Stimulated activated effector memory CD8-positive, alpha-beta T cell treated with anti-CD3 and anti-CD28 coated beads, Interleukin-12 subunit alpha, Interleukin-12 subunit beta, amount 100 ng/mL, for 72 hours (primary cell): ENCODE measurements at regions not wholly inside any gene's neighbourhood (a gene's known extent, or its start where the extent isn't known, plus 50 kb on each side); places are given as distances from the start of the nearest gene placed in this dataset.
"Not testable (repeated sequence)": the region's sequence is repeated elsewhere in the genome, so short reads cannot be mapped to it uniquely, and the experiment has no call there.

Experiments used
- ATAC-seq: fragments of 150-1000 bp; cut with Tn5 transposase; 2 replicates; pipeline ENCODE4 v1.10.0; 2021
- DNase-seq, 2 donors: peaks; one replicate each; pipeline ENCODE4 v3.0.0; 2021 to 2022; ENCODE audit warnings: low spot score in 2 of 2
- H3K27ac Mint-ChIP-seq: one replicate; pipeline ENCODE4 v1.8.0; 2022; ENCODE audit warnings: mild to moderate bottlenecking, mixed read lengths
- H3K36me3 Mint-ChIP-seq: one replicate; pipeline ENCODE4 v1.8.0; 2022; ENCODE audit warnings: mild to moderate bottlenecking, mixed read lengths
- H3K4me1 Mint-ChIP-seq: one replicate; pipeline ENCODE4 v1.8.0; 2022; ENCODE audit warnings: mixed read lengths
- H3K4me3 Mint-ChIP-seq: one replicate; pipeline ENCODE4 v1.8.0; 2022; ENCODE audit warnings: mild to moderate bottlenecking, mixed read lengths
- H3K9me3 Mint-ChIP-seq: one replicate; pipeline ENCODE4 v1.8.0; 2022; ENCODE audit warnings: mixed read lengths

- no peak overlapping the region for H3K4me3 Mint-ChIP-seq
- H3K9me3 Mint-ChIP-seq, result no peaks in the 10 kb centered on the region
- H3K27ac Mint-ChIP-seq, result no peak overlapping the region
- no peak for ATAC-seq
- H3K4me1 Mint-ChIP-seq, result no peaks in the 10 kb centered on the region
- no peaks in the 10 kb centered on the region for H3K36me3 Mint-ChIP-seq
- no peak for DNase-seq
Observed at GRCh38 chr3:31184261-31185061, 290.0 kb upstream of the GADL1 start.

GRCh38 chr3:31185062-31185357 lies 290.5 kb upstream of the GADL1 start:
- ATAC-seq (no peak), DNase-seq (no peak)
- Mint-ChIP-seq H3K27ac (no peak overlapping the region), H3K4me3 (no peak overlapping the region), H3K9me3 (no peaks in the 10 kb centered on the region), H3K36me3 (no peaks in the 10 kb centered on the region), H3K4me1 (no peaks in the 10 kb centered on the region)

GRCh38 chr3:31186041-31186440 lies 291.6 kb upstream of the GADL1 start:
- DNase-seq (no peak), ATAC-seq (no peak)
- Mint-ChIP-seq H3K9me3 (no peaks in the 10 kb centered on the region), H3K4me1 (no peaks in the 10 kb centered on the region), H3K36me3 (no peaks in the 10 kb centered on the region), H3K4me3 (no peak overlapping the region), H3K27ac (no peak overlapping the region)

GRCh38 chr3:31187380-31187779 lies 292.9 kb upstream of the GADL1 start:
- H3K4me1 Mint-ChIP-seq, result peaks cover 6% of the 10 kb centered on the region
- no peak overlapping the region for H3K27ac Mint-ChIP-seq
- no peak overlapping the region for H3K4me3 Mint-ChIP-seq
- no peaks in the 10 kb centered on the region for H3K36me3 Mint-ChIP-seq
- no peak for DNase-seq
- H3K9me3 Mint-ChIP-seq, result peaks cover 6% of the 10 kb centered on the region
- no peak for ATAC-seq

GRCh38 chr3:31188112-31188511 lies 293.7 kb upstream of the GADL1 start:
- peaks cover 8% of the 10 kb centered on the region for H3K4me1 Mint-ChIP-seq
- no peak for DNase-seq
- H3K9me3 Mint-ChIP-seq, result peaks cover 6% of the 10 kb centered on the region
- ATAC-seq, result no peak
- no peak overlapping the region for H3K27ac Mint-ChIP-seq
- no peaks in the 10 kb centered on the region for H3K36me3 Mint-ChIP-seq
- H3K4me3 Mint-ChIP-seq, result no peak overlapping the region

GRCh38 chr3:31189330-31189729 lies 294.9 kb upstream of the GADL1 start:
- no peaks in the 10 kb centered on the region for H3K36me3 Mint-ChIP-seq
- H3K4me1 Mint-ChIP-seq, result peaks cover 17% of the 10 kb centered on the region
- no peak overlapping the region for H3K27ac Mint-ChIP-seq
- H3K4me3 Mint-ChIP-seq, result no peak overlapping the region
- ATAC-seq, result no peak
- peaks cover 6% of the 10 kb centered on the region for H3K9me3 Mint-ChIP-seq
- DNase-seq, result no peak

- H3K9me3 Mint-ChIP-seq, result peaks cover 6% of the 10 kb centered on the region
- ATAC-seq (no peak), DNase-seq (no peak)
- H3K36me3 Mint-ChIP-seq, result no peaks in the 10 kb centered on the region
- no peak overlapping the region for H3K4me3 Mint-ChIP-seq
- H3K4me1 Mint-ChIP-seq, result peaks cover 17% of the 10 kb centered on the region
- H3K27ac Mint-ChIP-seq, result no peak overlapping the region
Observed at GRCh38 chr3:31189971-31190370, 295.5 kb upstream of the GADL1 start.

- Mint-ChIP-seq H3K27ac (no peak overlapping the region), H3K4me1 (peaks cover 17% of the 10 kb centered on the region), H3K4me3 (no peak overlapping the region), H3K9me3 (peaks cover 6% of the 10 kb centered on the region), H3K36me3 (no peaks in the 10 kb centered on the region)
- ATAC-seq, result no peak
- no peak for DNase-seq
Observed at GRCh38 chr3:31191354-31191753, 296.9 kb upstream of the GADL1 start.

GRCh38 chr3:31193429-31193828 lies 299.0 kb upstream of the GADL1 start:
- Mint-ChIP-seq H3K9me3 (peaks cover 6% of the 10 kb centered on the region), H3K4me3 (no peak overlapping the region), H3K36me3 (no peaks in the 10 kb centered on the region), H3K27ac (no peak overlapping the region), H3K4me1 (peaks cover 17% of the 10 kb centered on the region)
- ATAC-seq (peak; percentile 51), DNase-seq (no peak)

- no peak for ATAC-seq
Observed at GRCh38 chr3:31193871-31194270, 299.4 kb upstream of the GADL1 start.

GRCh38 chr3:31196261-31196660 lies 301.8 kb upstream of the GADL1 start:
- H3K9me3 Mint-ChIP-seq, result peaks cover 6% of the 10 kb centered on the region
- no peak overlapping the region for H3K27ac Mint-ChIP-seq
- no peaks in the 10 kb centered on the region for H3K36me3 Mint-ChIP-seq
- no peak for ATAC-seq
- no peak overlapping the region for H3K4me3 Mint-ChIP-seq
- DNase-seq, result no peak
- H3K4me1 Mint-ChIP-seq, result peaks cover 17% of the 10 kb centered on the region

More at GRCh38 chr3:31193871-31194270, 299.4 kb upstream of the GADL1 start:
- no peak overlapping the region for H3K4me3 Mint-ChIP-seq
- H3K4me1 Mint-ChIP-seq, result peaks cover 17% of the 10 kb centered on the region
- peaks cover 6% of the 10 kb centered on the region for H3K9me3 Mint-ChIP-seq
- no peak for DNase-seq
- no peak overlapping the region for H3K27ac Mint-ChIP-seq
- no peaks in the 10 kb centered on the region for H3K36me3 Mint-ChIP-seq

GRCh38 chr3:31196881-31197364 lies 302.5 kb upstream of the GADL1 start:
- H3K9me3 Mint-ChIP-seq, result peaks cover 3% of the 10 kb centered on the region
- H3K4me1 Mint-ChIP-seq, result peaks cover 15% of the 10 kb centered on the region
- H3K4me3 Mint-ChIP-seq, result no peak overlapping the region
- H3K27ac Mint-ChIP-seq, result no peak overlapping the region
- ATAC-seq (no peak), DNase-seq (no peak)
- H3K36me3 Mint-ChIP-seq, result no peaks in the 10 kb centered on the region

GRCh38 chr3:31197941-31198340 lies 303.5 kb upstream of the GADL1 start:
- DNase-seq (no peak), ATAC-seq (no peak)
- H3K27ac Mint-ChIP-seq, result no peak overlapping the region
- H3K4me1 Mint-ChIP-seq, result peaks cover 10% of the 10 kb centered on the region
- no peak overlapping the region for H3K4me3 Mint-ChIP-seq
- no peaks in the 10 kb centered on the region for H3K36me3 Mint-ChIP-seq
- no peaks in the 10 kb centered on the region for H3K9me3 Mint-ChIP-seq

- H3K9me3 Mint-ChIP-seq, result no peaks in the 10 kb centered on the region
- H3K36me3 Mint-ChIP-seq, result no peaks in the 10 kb centered on the region
- ATAC-seq (no peak), DNase-seq (no peak)
- peaks cover 1% of the 10 kb centered on the region for H3K4me1 Mint-ChIP-seq
- H3K4me3 Mint-ChIP-seq, result no peak overlapping the region
- no peak overlapping the region for H3K27ac Mint-ChIP-seq
Observed at GRCh38 chr3:31198890-31199289, 304.4 kb upstream of the GADL1 start.

- no peak for ATAC-seq
- Mint-ChIP-seq H3K9me3 (peaks cover 3% of the 10 kb centered on the region), H3K36me3 (no peaks in the 10 kb centered on the region), H3K27ac (no peak overlapping the region), H3K4me3 (no peak overlapping the region), H3K4me1 (no peaks in the 10 kb centered on the region)
- no peak for DNase-seq
Observed at GRCh38 chr3:31203960-31204795, 309.7 kb upstream of the GADL1 start.

GRCh38 chr3:31204796-31205056 lies 310.3 kb upstream of the GADL1 start:
- H3K4me1 Mint-ChIP-seq, H3K36me3 Mint-ChIP-seq, H3K27ac Mint-ChIP-seq, DNase-seq, H3K9me3 Mint-ChIP-seq, H3K4me3 Mint-ChIP-seq, ATAC-seq: not testable (repeated sequence)
